Limb (tissue), 2 donors: ENCODE measurements at regions not wholly inside any gene's neighbourhood (a gene's known extent, or its start where the extent isn't known, plus 50 kb on each side); places are given as distances from the start of the nearest gene placed in this dataset.
"Not testable (repeated sequence)": the region's sequence is repeated elsewhere in the genome, so short reads cannot be mapped to it uniquely, and the experiment has no call there.

ENCODE experiments used
- DNase-seq, 2 donors: peaks; one replicate each; pipeline ENCODE4 v3.0.0-alpha.2; 2016; ENCODE audit errors: extremely low spot score in 2 of 2

DNA sequence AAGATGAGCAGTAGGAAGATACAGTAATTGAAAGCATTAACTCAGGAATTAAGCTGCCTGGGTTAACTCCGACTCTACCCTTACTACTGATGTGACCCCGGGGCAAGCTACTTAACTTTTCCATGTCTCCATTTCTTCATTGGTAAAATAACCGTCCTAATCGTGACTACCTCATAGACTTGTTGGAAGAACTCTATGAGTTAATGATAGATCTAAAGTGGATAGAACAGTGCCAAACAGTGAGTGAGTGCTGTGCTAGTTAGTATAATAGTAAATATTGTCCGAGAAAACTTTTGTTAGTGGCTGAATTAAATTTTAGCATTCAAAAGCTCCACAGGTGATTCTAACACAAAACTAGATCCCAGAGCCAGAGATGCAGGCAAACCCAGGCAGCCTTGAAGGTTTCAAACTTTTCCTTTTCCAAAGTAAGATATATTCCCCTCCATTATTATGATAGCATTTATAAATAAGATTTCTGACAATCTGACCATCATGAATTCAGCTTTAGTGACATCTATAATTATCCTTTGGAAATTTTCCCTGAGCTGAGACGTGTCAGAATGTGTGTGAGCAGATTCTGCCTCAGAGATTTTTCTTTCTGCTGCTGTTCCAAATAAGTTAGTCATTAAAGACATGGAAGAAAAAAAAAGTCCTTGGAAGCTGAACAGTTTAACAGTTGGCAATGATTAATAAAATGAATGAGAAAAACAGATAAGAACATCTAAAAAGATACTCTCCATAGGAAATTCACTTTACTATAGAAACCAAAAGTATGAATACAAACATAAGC is 369.5 kb downstream of the PRELID2 start:
- DNase-seq = no peak

GRCh38 chr5:145464171-145464570 is 371.0 kb downstream of the PRELID2 start:
- no peak for DNase-seq

GRCh38 chr5:145463634-145464033 is 371.5 kb downstream of the PRELID2 start:
- no peak for DNase-seq

- no peak for DNase-seq
Measured at GRCh38 chr5:145462525-145462924, 372.6 kb downstream of the PRELID2 start.

DNA sequence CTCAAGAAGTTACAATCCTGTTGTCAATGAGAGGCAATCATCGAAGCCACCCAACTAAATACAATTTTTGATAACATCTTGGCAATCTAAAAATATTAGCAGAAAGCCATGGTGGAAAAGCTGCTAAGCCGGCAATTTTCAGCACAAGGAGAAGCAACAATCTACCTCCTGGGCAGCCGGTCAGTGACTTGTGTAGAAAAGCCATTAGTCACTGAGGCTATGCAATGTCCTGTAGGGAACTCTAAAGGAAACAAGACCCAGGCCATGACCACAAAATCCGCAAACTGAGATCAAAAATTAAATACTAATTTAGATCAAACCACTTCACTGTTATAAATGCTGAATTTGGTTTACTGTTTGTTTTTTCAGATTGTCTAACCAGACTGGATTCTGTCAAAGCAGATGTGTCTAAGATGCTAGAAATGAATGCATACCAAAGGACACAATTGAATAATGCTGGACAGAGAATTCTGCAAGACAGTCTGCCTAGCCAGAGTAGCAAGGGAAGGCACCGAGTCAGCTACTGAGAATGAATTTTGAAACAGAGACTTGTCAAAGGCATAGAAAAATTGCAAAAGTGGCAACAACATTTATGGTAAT is 384.8 kb downstream of the PRELID2 start:
- no peak for DNase-seq

DNA sequence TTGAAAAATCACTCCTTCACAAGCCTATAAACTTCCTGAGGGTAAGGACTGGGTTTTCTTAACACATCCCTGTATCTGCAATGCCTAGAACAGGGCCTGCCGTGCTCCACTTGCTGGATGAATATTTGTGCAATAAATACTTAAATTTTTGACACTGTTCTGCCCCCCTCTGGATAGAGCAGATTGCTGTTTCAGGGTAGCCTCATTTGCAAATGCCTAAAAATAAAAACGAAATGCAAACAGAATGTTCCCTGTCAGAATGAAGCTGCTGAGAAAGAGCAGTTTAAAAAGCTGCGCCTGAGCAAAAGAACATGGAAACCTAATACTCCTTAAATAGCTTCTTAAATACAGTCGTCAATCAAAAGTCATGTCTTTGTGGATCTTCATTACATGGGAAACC is 385.3 kb downstream of the PRELID2 start:
- no peak for DNase-seq

- not testable (repeated sequence) for DNase-seq
Measured at GRCh38 chr5:145446875-145447274, 388.3 kb downstream of the PRELID2 start.

- DNase-seq = no peak
Measured at GRCh38 chr5:145446412-145446811, 388.7 kb downstream of the PRELID2 start.

DNA sequence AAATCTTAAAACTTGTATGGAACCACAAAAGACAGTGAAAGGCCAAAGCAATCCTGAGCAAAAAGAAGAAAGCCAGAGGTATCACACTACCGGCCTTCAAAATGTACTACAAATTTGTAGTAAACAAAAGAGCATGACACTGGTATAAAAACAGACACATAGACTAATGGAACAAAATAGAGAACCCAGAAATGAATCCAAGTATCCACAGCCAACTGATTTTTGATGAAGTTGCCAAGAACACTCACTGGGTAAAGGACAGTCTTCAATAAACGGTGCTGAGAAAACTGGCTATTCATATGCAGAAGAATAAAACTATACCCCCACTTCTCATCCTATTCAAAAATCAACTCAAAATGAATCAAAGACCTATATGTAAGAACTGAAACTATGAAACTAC is 390.1 kb downstream of the PRELID2 start:
- DNase-seq = no peak

DNA sequence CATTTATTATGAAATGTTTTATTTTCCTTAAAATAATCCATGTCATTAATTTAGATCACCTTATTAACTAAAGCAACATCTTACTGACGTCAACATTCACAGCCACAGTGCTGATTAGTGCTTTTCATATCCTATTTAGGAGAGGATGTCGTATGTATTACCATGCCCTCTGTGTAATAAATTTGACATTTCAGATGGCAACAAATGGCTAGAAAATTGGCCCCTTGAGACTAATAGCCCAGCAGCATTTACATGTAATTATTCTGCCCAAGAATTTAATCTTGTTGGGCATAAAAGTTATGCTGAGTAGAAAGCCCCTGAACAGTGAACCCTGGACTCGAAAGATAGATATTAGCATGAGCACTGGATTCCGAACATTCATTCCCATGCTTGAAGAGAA is 391.2 kb downstream of the PRELID2 start:
- no peak for DNase-seq

DNA sequence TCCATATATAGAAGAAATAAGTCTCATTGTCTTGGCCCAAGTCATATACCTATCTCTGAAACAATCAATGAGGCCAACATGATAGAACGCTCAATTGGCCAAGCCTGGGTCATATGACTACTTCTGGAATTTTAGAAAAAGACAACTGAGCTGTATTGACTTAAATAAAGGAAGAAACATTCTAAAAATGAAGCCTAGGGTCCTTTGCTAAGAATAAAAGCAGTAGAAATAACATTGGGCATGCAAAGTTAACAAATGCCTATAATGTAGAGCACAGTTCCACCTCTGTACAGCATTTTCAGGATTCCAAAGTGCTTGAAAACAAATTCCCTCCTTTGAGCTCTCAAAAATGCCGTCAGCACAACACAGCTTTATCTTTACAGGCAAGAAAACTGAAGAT is 391.8 kb downstream of the PRELID2 start:
- DNase-seq = no peak

DNA sequence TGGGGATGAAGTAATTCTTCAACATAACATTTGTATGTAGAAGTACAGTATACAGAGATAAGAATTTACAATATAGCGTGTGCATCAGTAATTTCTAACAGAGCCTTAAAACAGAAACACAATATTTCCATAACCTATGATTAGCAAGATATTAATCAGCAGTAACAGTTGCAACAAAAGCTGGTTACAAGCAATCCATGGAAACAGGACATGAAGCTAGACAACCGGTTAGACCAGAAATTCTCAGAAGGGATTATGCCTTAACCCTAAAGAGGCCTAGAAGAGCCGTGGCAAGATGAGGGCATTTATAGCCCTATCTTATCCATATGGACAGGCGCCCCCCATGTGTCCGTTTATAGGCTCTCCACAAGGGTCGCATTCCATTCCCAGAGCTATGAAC is 392.5 kb downstream of the PRELID2 start:
- not testable (repeated sequence) for DNase-seq

DNA sequence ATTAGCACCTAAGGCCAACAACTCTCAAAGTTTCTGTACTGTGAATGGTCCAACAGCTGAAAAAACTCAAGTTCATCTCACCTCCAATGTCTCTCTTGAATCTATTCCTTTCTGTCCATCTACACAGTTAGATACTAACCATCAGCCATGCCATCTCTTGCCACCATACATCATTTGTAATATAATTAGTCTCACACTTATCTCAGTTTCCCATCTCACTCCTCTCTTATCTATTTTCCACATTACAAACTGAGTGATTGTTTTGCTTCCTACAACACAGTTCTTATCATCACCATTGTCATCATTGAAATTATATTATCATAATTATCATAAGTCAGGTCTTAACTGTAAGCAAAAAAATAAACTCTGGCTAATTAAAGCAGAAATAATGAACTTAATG is 393.9 kb downstream of the PRELID2 start:
- DNase-seq = no peak

DNA sequence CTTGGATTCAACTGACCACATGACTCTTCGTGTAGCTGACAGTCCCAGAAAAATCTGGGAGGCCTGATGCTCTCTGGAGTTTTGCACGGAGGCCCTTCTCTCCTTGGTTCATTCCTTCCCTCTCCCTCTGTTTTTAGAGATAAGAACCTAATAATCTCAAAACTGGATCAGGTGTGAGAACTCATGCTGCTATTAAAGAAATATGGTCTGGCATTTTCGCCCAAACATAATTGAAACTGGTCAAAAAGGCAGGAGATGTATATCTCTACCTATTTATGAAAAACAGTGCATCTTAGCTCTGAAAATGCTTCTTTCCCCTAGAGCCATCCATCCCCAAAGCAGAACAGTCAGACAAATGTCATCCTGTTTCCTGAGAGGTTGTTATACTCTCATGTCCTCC is 397.5 kb downstream of the PRELID2 start:
- no peak for DNase-seq

GRCh38 chr5:145433077-145433476 is 402.1 kb downstream of the PRELID2 start:
- DNase-seq = no peak

DNA sequence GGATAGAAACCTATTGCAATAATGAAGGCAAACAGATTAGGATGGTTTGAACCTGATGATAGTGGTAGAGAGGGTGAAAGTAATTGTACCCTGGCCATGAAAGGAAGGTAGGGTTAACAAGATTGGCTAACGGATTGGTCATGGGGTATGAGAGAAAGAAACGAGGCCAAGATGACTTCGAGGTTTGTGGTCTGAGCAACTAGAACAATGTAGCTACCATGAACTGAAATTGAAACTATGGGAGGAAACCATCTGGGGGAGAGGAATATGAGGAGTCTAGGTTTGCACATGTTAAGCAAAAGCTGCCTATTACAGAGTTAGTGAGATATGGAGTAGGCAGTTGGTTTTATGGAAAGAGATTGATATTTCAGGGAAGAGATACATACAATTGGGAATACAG is 406.0 kb downstream of the PRELID2 start:
- no peak for DNase-seq

GRCh38 chr5:145408048-145408341 is 427.1 kb downstream of the PRELID2 start:
- DNase-seq = no peak

GRCh38 chr5:145407300-145408047 is 427.7 kb downstream of the PRELID2 start:
- DNase-seq = no peak

DNA sequence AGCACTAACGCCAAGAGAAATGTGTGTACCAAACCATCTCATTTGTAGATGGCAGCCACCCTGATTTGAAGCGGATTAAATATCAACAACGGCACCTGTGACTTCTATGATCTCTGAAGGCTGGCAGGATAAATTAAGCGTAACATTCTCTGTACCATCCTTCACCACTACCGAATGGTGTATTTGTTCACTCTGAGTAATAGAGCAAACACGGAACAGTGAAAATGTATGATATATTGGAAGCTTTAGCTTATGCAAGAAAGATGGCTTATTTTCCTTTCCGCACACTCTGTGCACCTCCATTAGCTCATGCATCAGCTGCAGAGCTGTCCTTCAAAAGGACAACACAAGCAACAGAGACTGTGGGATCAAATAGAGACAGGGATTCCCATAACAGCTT is 431.1 kb downstream of the PRELID2 start:
- no peak for DNase-seq

DNA sequence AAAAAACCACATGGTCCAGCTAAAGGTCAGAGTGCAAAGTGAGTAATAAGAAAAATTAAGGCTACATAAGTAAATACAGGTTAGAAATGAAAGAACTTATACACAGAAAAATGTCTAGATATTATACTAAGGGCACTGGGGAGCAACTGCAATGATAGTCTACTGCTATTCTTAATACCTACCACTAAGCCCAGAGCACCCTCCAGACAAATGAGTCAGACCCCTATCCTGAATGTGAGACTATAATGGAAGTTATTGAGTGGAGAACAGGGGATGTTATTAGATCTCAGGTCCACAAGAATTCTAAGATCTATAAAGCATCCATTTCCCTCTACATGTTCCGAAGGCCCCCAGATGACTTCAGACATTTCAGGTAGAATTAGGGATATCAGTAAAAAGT is 438.3 kb downstream of the PRELID2 start:
- DNase-seq = no peak

GRCh38 chr5:145395151-145395550 is 440.0 kb downstream of the PRELID2 start:
- DNase-seq = not testable (repeated sequence)

GRCh38 chr5:145393426-145393825 is 441.7 kb downstream of the PRELID2 start:
- DNase-seq = no peak

- DNase-seq = no peak
Measured at GRCh38 chr5:145389047-145389446, 446.1 kb downstream of the PRELID2 start.
